PC-3 (cell line): ENCODE measurements at regions not wholly inside any gene's neighbourhood (a gene's known extent, or its start where the extent isn't known, plus 50 kb on each side); places are given as distances from the start of the nearest gene placed in this dataset.

Experiments
- ATAC-seq: fragments of 200-7000 bp; cut with Tn5 transposase; 2 replicates; pipeline ENCODE4 v1.9.1; 2020; ENCODE audit warnings: mild to moderate bottlenecking, moderate library complexity
- BruUV-seq: library from RNA; stranded (reverse); fragments of 400-500 nt; replicated peaks from 2 replicates; lab custom pipeline; 2021; lab: Mats Ljungman, UMichigan
- CTCF ChIA-PET: fragments of 300-600 bp; sonication (Branson Sonifier 250); formaldehyde crosslinking; loops from one replicate; lab custom pipeline; 2022; ENCODE audit warnings: antibody characterized with exemption; lab: Charles Lee
- POLR2A ChIA-PET: fragments of 300-600 bp; sonication (Branson Sonifier 250); formaldehyde crosslinking; loops from one replicate; lab custom pipeline; 2022; ENCODE audit warnings: antibody characterized with exemption; ENCODE audit not compliant: unreplicated experiment; lab: Charles Lee
- DNase-seq: peaks from one replicate; pipeline ENCODE4 v3.0.0-alpha.2; 2015
- H2AFZ ChIP-seq: fragments of 300-600 bp; sonication (generic); 2 replicates; pipeline ENCODE4 v1.6.0; 2016; ENCODE audit warnings: antibody characterized with exemption, low read length
- H3F3A ChIP-seq: fragments of 300-600 bp; sonication (generic); one replicate; pipeline ENCODE4 v1.6.0; 2017; ENCODE audit warnings: antibody characterized with exemption, low read length, control low read depth, mild to moderate bottlenecking; ENCODE audit not compliant: unreplicated experiment
- H3K27ac ChIP-seq: fragments of 300-600 bp; sonication (generic); 2 replicates; pipeline ENCODE4 v1.5.1; 2016; ENCODE audit warnings: mild to moderate bottlenecking, low read length
- H3K27me3 ChIP-seq: fragments of 300-600 bp; sonication (generic); 2 replicates; pipeline ENCODE4 v1.6.1; 2016; ENCODE audit warnings: low read length, mixed read lengths
- H3K36me3 ChIP-seq: fragments of 300-600 bp; sonication (generic); 2 replicates; pipeline ENCODE4 v1.6.1; 2016; ENCODE audit warnings: low read depth, mixed run types, low read length, mixed read lengths
- H3K4me1 ChIP-seq: fragments of 300-600 bp; sonication (generic); 2 replicates; pipeline ENCODE4 v1.5.1; 2016; ENCODE audit warnings: low read length; ENCODE audit not compliant: insufficient read depth
- H3K4me2 ChIP-seq: fragments of 300-600 bp; sonication (generic); 2 replicates; pipeline ENCODE4 v1.6.0; 2016; ENCODE audit warnings: low read length
- H3K4me3 ChIP-seq: fragments of 300-600 bp; sonication (generic); 2 replicates; pipeline ENCODE4 v1.5.1; 2016; ENCODE audit warnings: mild to moderate bottlenecking, low read length, mixed read lengths
- H3K79me2 ChIP-seq: fragments of 300-600 bp; sonication (generic); 2 replicates; pipeline ENCODE4 v1.6.1; 2017; ENCODE audit warnings: low read length, mixed read lengths
- H3K9ac ChIP-seq: fragments of 300-600 bp; sonication (generic); 2 replicates; pipeline ENCODE4 v1.6.0; 2016; ENCODE audit warnings: mild to moderate bottlenecking, low read length
- H3K9me2 ChIP-seq: fragments of 300-600 bp; sonication (generic); replicated peaks from 2 replicates; pipeline ENCODE4 v1.6.1; 2016; ENCODE audit warnings: mixed run types, low read length, mixed read lengths
- H3K9me3 ChIP-seq: fragments of 300-600 bp; sonication (generic); 2 replicates; pipeline ENCODE4 v1.6.1; 2016; ENCODE audit warnings: low read length, mixed read lengths
- H4K20me1 ChIP-seq: fragments of 300-600 bp; sonication (generic); 2 replicates; pipeline ENCODE4 v1.6.1; 2016; ENCODE audit warnings: low read length, mixed read lengths
- EZH2 ChIP-seq: fragments of 300-600 bp; sonication (generic); IDR thresholded peaks from one replicate; pipeline ENCODE4 v1.6.1; 2017; ENCODE audit warnings: antibody characterized with exemption, mild to moderate bottlenecking, low read length; ENCODE audit not compliant: unreplicated experiment
- EZH2phosphoT487 ChIP-seq: fragments of 300-600 bp; sonication (generic); IDR thresholded peaks from 2 replicates; pipeline ENCODE4 v1.6.1; 2018; ENCODE audit warnings: mild to moderate bottlenecking, antibody characterized with exemption, low read length, borderline replicate concordance
- intact Hi-C: fragments of 100-400 bp; cut with micrococcal nuclease; formaldehyde crosslinking; loops from 2 replicates; pipeline ENCODE4 v1.9.0; 2023
- TF ChIP-seq, protein P1 (sequence below): fragments of 300-600 bp; sonication (generic); conservative IDR thresholded peaks from 2 replicates; pipeline ENCODE4 v1.5.1; 2017; ENCODE audit warnings: antibody characterized with exemption, low read depth, mild to moderate bottlenecking, low read length

- peak; percentile 75 for ATAC-seq
- Histone ChIP-seq H3K4me3 (peak overlapping the region; percentile 21), H3K4me1 (peaks cover 30% of the 10 kb centered on the region), H3K9ac (peak overlapping the region; percentile 39), H3K36me3 (no peaks in the 10 kb centered on the region), H2AFZ (peak overlapping the region; percentile 73), H4K20me1 (no peaks in the 10 kb centered on the region), H3K79me2 (no peaks in the 10 kb centered on the region), H3K9me2 (no peaks in the 10 kb centered on the region), H3K27me3 (no peaks in the 10 kb centered on the region), H3K4me2 (peak overlapping the region; percentile 68), H3K27ac (peak overlapping the region; percentile 84), H3F3A (no peaks in the 10 kb centered on the region), H3K9me3 (no peaks in the 10 kb centered on the region)
- TF ChIP-seq, protein P1, sequence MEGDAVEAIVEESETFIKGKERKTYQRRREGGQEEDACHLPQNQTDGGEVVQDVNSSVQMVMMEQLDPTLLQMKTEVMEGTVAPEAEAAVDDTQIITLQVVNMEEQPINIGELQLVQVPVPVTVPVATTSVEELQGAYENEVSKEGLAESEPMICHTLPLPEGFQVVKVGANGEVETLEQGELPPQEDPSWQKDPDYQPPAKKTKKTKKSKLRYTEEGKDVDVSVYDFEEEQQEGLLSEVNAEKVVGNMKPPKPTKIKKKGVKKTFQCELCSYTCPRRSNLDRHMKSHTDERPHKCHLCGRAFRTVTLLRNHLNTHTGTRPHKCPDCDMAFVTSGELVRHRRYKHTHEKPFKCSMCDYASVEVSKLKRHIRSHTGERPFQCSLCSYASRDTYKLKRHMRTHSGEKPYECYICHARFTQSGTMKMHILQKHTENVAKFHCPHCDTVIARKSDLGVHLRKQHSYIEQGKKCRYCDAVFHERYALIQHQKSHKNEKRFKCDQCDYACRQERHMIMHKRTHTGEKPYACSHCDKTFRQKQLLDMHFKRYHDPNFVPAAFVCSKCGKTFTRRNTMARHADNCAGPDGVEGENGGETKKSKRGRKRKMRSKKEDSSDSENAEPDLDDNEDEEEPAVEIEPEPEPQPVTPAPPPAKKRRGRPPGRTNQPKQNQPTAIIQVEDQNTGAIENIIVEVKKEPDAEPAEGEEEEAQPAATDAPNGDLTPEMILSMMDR, result no peak
- TF ChIP-seq EZH2phosphoT487 (no peak), EZH2 (no peak)
- intact Hi-C loops, result loop anchor here (2.0 to 10.0 kb wide), 2 partner anchors 30 to 122 kb away; no protein-coding TSS in a partner anchor
- ChIA-PET CTCF (interaction anchor here (0.6 kb wide), 1 partner anchor 158 kb away, joined by 5 read pairs; no protein-coding TSS in a partner anchor), POLR2A (no interaction called here)
- TSS peak; percentile 99 for BruUV-seq
- DNase-seq, result peak; percentile 87
Observed at GRCh38 chr17:55576237-55576995, 65.2 kb upstream of the SMIM36 start.

DNA sequence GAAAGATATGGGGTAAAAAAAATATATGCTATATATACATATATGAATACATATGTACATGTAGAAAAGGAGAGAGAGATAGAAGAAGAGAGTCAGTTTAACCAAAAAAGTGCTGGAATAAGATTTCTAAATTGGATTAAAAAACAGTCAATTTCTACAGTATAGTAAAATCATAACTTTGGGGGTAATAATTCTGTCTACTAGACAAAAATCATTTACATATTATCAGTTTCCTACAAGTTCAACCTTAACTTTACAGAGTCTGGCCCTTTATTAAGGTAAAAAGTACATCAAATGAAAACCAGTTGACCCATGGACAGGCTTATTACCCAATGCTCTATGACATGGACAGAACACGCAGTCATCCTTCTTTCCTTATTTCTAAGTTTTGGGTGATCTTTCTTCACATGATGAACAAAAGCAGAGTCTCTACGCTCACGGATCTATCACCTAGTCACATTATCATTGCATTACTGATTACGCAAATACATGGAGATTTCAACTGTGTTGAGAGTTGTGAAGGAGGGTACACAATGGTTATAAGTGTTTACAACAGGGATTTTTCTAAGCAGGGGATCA is 63.9 kb upstream of the SMIM36 start:
- no peaks in the 10 kb centered on the region for H3K9me3 ChIP-seq
- H3K27me3 ChIP-seq, result no peaks in the 10 kb centered on the region
- H3F3A ChIP-seq, result no peaks in the 10 kb centered on the region
- ATAC-seq (no peak), DNase-seq (no peak)
- no peaks in the 10 kb centered on the region for H3K9me2 ChIP-seq
- H2AFZ ChIP-seq, result no peak overlapping the region
- no TSS peak for BruUV-seq
- no peak overlapping the region for H3K4me2 ChIP-seq
- H3K36me3 ChIP-seq, result no peaks in the 10 kb centered on the region
- H3K27ac ChIP-seq, result no peak overlapping the region; the same call in 1 of the 2 replicates
- H4K20me1 ChIP-seq, result no peaks in the 10 kb centered on the region
- no peak overlapping the region for H3K4me3 ChIP-seq
- H3K9ac ChIP-seq, result no peak overlapping the region
- POLR2A ChIA-PET, result no interaction called here
- TF ChIP-seq EZH2 (no peak), EZH2phosphoT487 (no peak)
- TF ChIP-seq, protein P1, result no peak
- intact Hi-C loops, result loop anchor here (10.0 kb wide), 1 partner anchor 120 kb away; no protein-coding TSS in a partner anchor
- CTCF ChIA-PET, result no interaction called here
- H3K79me2 ChIP-seq, result no peaks in the 10 kb centered on the region
- peaks cover 40% of the 10 kb centered on the region for H3K4me1 ChIP-seq
